PC-3 (cell line): ENCODE measurements at regions not wholly inside any gene's neighbourhood (a gene's known extent, or its start where the extent isn't known, plus 50 kb on each side); places are given as distances from the start of the nearest gene placed in this dataset.

Experiments
- ATAC-seq: fragments of 200-7000 bp; cut with Tn5 transposase; 2 replicates; pipeline ENCODE4 v1.9.1; 2020; ENCODE audit warnings: mild to moderate bottlenecking, moderate library complexity
- BruUV-seq: library from RNA; stranded (reverse); fragments of 400-500 nt; replicated peaks from 2 replicates; lab custom pipeline; 2021; lab: Mats Ljungman, UMichigan
- CTCF ChIA-PET: fragments of 300-600 bp; sonication (Branson Sonifier 250); formaldehyde crosslinking; loops from one replicate; lab custom pipeline; 2022; ENCODE audit warnings: antibody characterized with exemption; lab: Charles Lee
- POLR2A ChIA-PET: fragments of 300-600 bp; sonication (Branson Sonifier 250); formaldehyde crosslinking; loops from one replicate; lab custom pipeline; 2022; ENCODE audit warnings: antibody characterized with exemption; ENCODE audit not compliant: unreplicated experiment; lab: Charles Lee
- DNase-seq: peaks from one replicate; pipeline ENCODE4 v3.0.0-alpha.2; 2015
- H2AFZ ChIP-seq: fragments of 300-600 bp; sonication (generic); 2 replicates; pipeline ENCODE4 v1.6.0; 2016; ENCODE audit warnings: antibody characterized with exemption, low read length
- H3F3A ChIP-seq: fragments of 300-600 bp; sonication (generic); one replicate; pipeline ENCODE4 v1.6.0; 2017; ENCODE audit warnings: antibody characterized with exemption, low read length, control low read depth, mild to moderate bottlenecking; ENCODE audit not compliant: unreplicated experiment
- H3K27ac ChIP-seq: fragments of 300-600 bp; sonication (generic); 2 replicates; pipeline ENCODE4 v1.5.1; 2016; ENCODE audit warnings: mild to moderate bottlenecking, low read length
- H3K27me3 ChIP-seq: fragments of 300-600 bp; sonication (generic); 2 replicates; pipeline ENCODE4 v1.6.1; 2016; ENCODE audit warnings: low read length, mixed read lengths
- H3K36me3 ChIP-seq: fragments of 300-600 bp; sonication (generic); 2 replicates; pipeline ENCODE4 v1.6.1; 2016; ENCODE audit warnings: low read depth, mixed run types, low read length, mixed read lengths
- H3K4me1 ChIP-seq: fragments of 300-600 bp; sonication (generic); 2 replicates; pipeline ENCODE4 v1.5.1; 2016; ENCODE audit warnings: low read length; ENCODE audit not compliant: insufficient read depth
- H3K4me2 ChIP-seq: fragments of 300-600 bp; sonication (generic); 2 replicates; pipeline ENCODE4 v1.6.0; 2016; ENCODE audit warnings: low read length
- H3K4me3 ChIP-seq: fragments of 300-600 bp; sonication (generic); 2 replicates; pipeline ENCODE4 v1.5.1; 2016; ENCODE audit warnings: mild to moderate bottlenecking, low read length, mixed read lengths
- H3K79me2 ChIP-seq: fragments of 300-600 bp; sonication (generic); 2 replicates; pipeline ENCODE4 v1.6.1; 2017; ENCODE audit warnings: low read length, mixed read lengths
- H3K9ac ChIP-seq: fragments of 300-600 bp; sonication (generic); 2 replicates; pipeline ENCODE4 v1.6.0; 2016; ENCODE audit warnings: mild to moderate bottlenecking, low read length
- H3K9me2 ChIP-seq: fragments of 300-600 bp; sonication (generic); replicated peaks from 2 replicates; pipeline ENCODE4 v1.6.1; 2016; ENCODE audit warnings: mixed run types, low read length, mixed read lengths
- H3K9me3 ChIP-seq: fragments of 300-600 bp; sonication (generic); 2 replicates; pipeline ENCODE4 v1.6.1; 2016; ENCODE audit warnings: low read length, mixed read lengths
- H4K20me1 ChIP-seq: fragments of 300-600 bp; sonication (generic); 2 replicates; pipeline ENCODE4 v1.6.1; 2016; ENCODE audit warnings: low read length, mixed read lengths
- EZH2 ChIP-seq: fragments of 300-600 bp; sonication (generic); IDR thresholded peaks from one replicate; pipeline ENCODE4 v1.6.1; 2017; ENCODE audit warnings: antibody characterized with exemption, mild to moderate bottlenecking, low read length; ENCODE audit not compliant: unreplicated experiment
- EZH2phosphoT487 ChIP-seq: fragments of 300-600 bp; sonication (generic); IDR thresholded peaks from 2 replicates; pipeline ENCODE4 v1.6.1; 2018; ENCODE audit warnings: mild to moderate bottlenecking, antibody characterized with exemption, low read length, borderline replicate concordance
- intact Hi-C: fragments of 100-400 bp; cut with micrococcal nuclease; formaldehyde crosslinking; loops from 2 replicates; pipeline ENCODE4 v1.9.0; 2023
- TF ChIP-seq, protein P1 (sequence below): fragments of 300-600 bp; sonication (generic); conservative IDR thresholded peaks from 2 replicates; pipeline ENCODE4 v1.5.1; 2017; ENCODE audit warnings: antibody characterized with exemption, low read depth, mild to moderate bottlenecking, low read length

DNA sequence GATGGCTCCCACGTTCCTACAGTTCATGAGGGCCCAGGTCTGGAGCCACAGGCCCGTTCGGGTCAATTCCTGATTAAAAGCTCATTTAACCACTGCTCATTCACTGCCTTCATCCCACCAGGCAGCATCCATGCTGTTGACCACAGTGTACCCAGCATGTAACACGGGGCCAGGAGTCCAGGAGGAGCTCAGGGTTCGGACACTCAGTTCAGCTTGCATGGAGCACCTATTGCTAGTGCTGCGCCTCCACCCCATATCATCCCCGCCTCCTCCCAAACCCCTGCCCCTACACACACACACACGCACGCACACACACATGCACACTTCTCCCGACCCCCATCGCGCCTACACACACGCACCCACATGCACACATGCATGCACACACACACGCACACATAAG lies 72.9 kb upstream of the SNTG2 start:
- H3K27me3 ChIP-seq, result peaks cover 94% of the 10 kb centered on the region
- no peaks in the 10 kb centered on the region for H3K9me2 ChIP-seq
- CTCF ChIA-PET, result no interaction called here
- DNase-seq, result no peak
- TF ChIP-seq EZH2phosphoT487, result no peak
- TF ChIP-seq, protein P1, sequence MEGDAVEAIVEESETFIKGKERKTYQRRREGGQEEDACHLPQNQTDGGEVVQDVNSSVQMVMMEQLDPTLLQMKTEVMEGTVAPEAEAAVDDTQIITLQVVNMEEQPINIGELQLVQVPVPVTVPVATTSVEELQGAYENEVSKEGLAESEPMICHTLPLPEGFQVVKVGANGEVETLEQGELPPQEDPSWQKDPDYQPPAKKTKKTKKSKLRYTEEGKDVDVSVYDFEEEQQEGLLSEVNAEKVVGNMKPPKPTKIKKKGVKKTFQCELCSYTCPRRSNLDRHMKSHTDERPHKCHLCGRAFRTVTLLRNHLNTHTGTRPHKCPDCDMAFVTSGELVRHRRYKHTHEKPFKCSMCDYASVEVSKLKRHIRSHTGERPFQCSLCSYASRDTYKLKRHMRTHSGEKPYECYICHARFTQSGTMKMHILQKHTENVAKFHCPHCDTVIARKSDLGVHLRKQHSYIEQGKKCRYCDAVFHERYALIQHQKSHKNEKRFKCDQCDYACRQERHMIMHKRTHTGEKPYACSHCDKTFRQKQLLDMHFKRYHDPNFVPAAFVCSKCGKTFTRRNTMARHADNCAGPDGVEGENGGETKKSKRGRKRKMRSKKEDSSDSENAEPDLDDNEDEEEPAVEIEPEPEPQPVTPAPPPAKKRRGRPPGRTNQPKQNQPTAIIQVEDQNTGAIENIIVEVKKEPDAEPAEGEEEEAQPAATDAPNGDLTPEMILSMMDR, result no peak
- TF ChIP-seq EZH2, result no peak
- no peak overlapping the region for H3K27ac ChIP-seq
- H3F3A ChIP-seq, result no peaks in the 10 kb centered on the region
- no TSS peak for BruUV-seq
- H3K9me3 ChIP-seq, result no peaks in the 10 kb centered on the region
- no peak overlapping the region for H3K9ac ChIP-seq
- ATAC-seq, result no peak
- no peaks in the 10 kb centered on the region for H4K20me1 ChIP-seq
- H3K36me3 ChIP-seq, result no peaks in the 10 kb centered on the region
- no peak overlapping the region for H3K4me2 ChIP-seq
- H3K4me1 ChIP-seq, result no peaks in the 10 kb centered on the region
- H3K4me3 ChIP-seq, result no peak overlapping the region
- no peak overlapping the region for H2AFZ ChIP-seq
- no peaks in the 10 kb centered on the region for H3K79me2 ChIP-seq
- POLR2A ChIA-PET, result no interaction called here
- intact Hi-C loops, result no loop called here

GRCh38 chr2:875687-876615 lies 74.7 kb upstream of the SNTG2 start:
- Histone ChIP-seq H3K9me3 (no peaks in the 10 kb centered on the region), H3F3A (no peaks in the 10 kb centered on the region), H3K4me2 (no peak overlapping the region), H3K9me2 (no peaks in the 10 kb centered on the region), H3K4me3 (no peak overlapping the region), H3K36me3 (no peaks in the 10 kb centered on the region), H3K27me3 (peaks cover 94% of the 10 kb centered on the region), H4K20me1 (no peaks in the 10 kb centered on the region), H3K27ac (no peak overlapping the region), H3K4me1 (no peaks in the 10 kb centered on the region), H3K9ac (no peak overlapping the region), H2AFZ (no peak overlapping the region), H3K79me2 (no peaks in the 10 kb centered on the region)
- ChIA-PET POLR2A (no interaction called here), CTCF (no interaction called here)
- no TSS peak for BruUV-seq
- intact Hi-C loops, result no loop called here
- DNase-seq (no peak), ATAC-seq (no peak)
- no peak for TF ChIP-seq EZH2
- no peak for TF ChIP-seq EZH2phosphoT487
- TF ChIP-seq, protein P1, result no peak
